Activated B cell treated with CpG ODN at 0.5 μM for 24 hours (primary cell): ENCODE measurements at regions not wholly inside any gene's neighbourhood (a gene's known extent, or its start where the extent isn't known, plus 50 kb on each side); places are given as distances from the start of the nearest gene placed in this dataset.

Source experiments
- ATAC-seq: fragments of 200-7000 bp; cut with Tn5 transposase; one replicate; pipeline ENCODE4 v1.10.0; 2021; ENCODE audit warnings: low read depth, mild to moderate bottlenecking, moderate library complexity
- CTCF ChIA-PET: fragments of 350-600 bp; sonication (Branson Sonifier 250); formaldehyde crosslinking; loops from one replicate; lab custom pipeline; 2021; ENCODE audit warnings: antibody characterized with exemption; lab: Charles Lee
- POLR2A ChIA-PET: fragments of 350-600 bp; sonication (Branson Sonifier 250); formaldehyde crosslinking; loops from one replicate; lab custom pipeline; 2021; ENCODE audit warnings: antibody characterized with exemption; lab: Charles Lee
- DNase-seq: peaks from one replicate; pipeline ENCODE4 v3.0.0; 2022
- H3K27ac Mint-ChIP-seq: one replicate; pipeline ENCODE4 v1.8.0; 2020; ENCODE audit warnings: mixed read lengths
- H3K27me3 Mint-ChIP-seq: one replicate; pipeline ENCODE4 v1.8.0; 2021; ENCODE audit warnings: mixed read lengths
- H3K36me3 Mint-ChIP-seq: one replicate; pipeline ENCODE4 v1.8.0; 2021; ENCODE audit warnings: low read depth, mixed read lengths
- H3K4me1 Mint-ChIP-seq: one replicate; pipeline ENCODE4 v1.8.0; 2021; ENCODE audit warnings: mixed read lengths
- H3K4me3 Mint-ChIP-seq: one replicate; pipeline ENCODE4 v1.8.0; 2020; ENCODE audit warnings: mild to moderate bottlenecking, mixed read lengths
- H3K9me3 Mint-ChIP-seq: one replicate; pipeline ENCODE4 v1.8.0; 2020; ENCODE audit warnings: mixed read lengths
- intact Hi-C: fragments of 100-400 bp; cut with micrococcal nuclease; formaldehyde crosslinking; loops from one replicate; pipeline ENCODE4 v1.15.1; 2024
- TF ChIP-seq, protein P1 (sequence below): fragments of 200-600 bp; IDR thresholded peaks from one replicate; pipeline ENCODE4 v1.8.0; 2022; ENCODE audit warnings: antibody characterized with exemption, mild to moderate bottlenecking

DNA sequence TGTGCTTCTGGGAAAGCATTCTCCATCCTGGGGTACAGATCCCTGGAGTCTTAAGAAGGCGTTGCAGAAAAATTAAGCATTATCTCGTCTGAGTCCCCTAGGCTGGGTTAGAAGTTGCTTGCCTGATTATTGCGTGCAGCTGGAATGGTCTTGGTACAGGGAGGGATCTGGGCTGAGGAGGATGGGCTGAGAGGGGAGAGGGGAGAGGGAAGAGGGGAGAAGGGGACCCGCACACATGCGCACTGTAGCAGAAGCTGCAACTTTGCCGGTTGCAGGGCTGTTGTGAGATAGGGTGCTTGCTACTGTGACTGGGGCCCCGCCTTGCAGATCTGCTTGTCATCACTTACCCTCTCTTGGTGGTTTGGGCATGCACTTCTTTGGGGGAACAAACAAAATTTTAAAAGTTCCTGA lies 316.8 kb downstream of the DLEU7 start:
- Mint-ChIP-seq H3K27ac (no peak overlapping the region), H3K4me3 (no peak overlapping the region), H3K36me3 (no peaks in the 10 kb centered on the region), H3K27me3 (no peaks in the 10 kb centered on the region), H3K4me1 (peaks cover 28% of the 10 kb centered on the region), H3K9me3 (no peaks in the 10 kb centered on the region)
- ChIA-PET POLR2A (interaction anchor here (0.6 to 1.9 kb wide), 8 partner anchors 14 to 444 kb away, joined by 3 to 9 read pairs (median 4); no protein-coding TSS in a partner anchor), CTCF (interaction anchor here (1.4 kb wide), 1 partner anchor 274 kb away, joined by 3 read pairs; no protein-coding TSS in a partner anchor)
- DNase-seq (no peak), ATAC-seq (no peak)
- intact Hi-C loops: no loop called here
- TF ChIP-seq, protein P1, sequence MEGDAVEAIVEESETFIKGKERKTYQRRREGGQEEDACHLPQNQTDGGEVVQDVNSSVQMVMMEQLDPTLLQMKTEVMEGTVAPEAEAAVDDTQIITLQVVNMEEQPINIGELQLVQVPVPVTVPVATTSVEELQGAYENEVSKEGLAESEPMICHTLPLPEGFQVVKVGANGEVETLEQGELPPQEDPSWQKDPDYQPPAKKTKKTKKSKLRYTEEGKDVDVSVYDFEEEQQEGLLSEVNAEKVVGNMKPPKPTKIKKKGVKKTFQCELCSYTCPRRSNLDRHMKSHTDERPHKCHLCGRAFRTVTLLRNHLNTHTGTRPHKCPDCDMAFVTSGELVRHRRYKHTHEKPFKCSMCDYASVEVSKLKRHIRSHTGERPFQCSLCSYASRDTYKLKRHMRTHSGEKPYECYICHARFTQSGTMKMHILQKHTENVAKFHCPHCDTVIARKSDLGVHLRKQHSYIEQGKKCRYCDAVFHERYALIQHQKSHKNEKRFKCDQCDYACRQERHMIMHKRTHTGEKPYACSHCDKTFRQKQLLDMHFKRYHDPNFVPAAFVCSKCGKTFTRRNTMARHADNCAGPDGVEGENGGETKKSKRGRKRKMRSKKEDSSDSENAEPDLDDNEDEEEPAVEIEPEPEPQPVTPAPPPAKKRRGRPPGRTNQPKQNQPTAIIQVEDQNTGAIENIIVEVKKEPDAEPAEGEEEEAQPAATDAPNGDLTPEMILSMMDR: no peak

DNA sequence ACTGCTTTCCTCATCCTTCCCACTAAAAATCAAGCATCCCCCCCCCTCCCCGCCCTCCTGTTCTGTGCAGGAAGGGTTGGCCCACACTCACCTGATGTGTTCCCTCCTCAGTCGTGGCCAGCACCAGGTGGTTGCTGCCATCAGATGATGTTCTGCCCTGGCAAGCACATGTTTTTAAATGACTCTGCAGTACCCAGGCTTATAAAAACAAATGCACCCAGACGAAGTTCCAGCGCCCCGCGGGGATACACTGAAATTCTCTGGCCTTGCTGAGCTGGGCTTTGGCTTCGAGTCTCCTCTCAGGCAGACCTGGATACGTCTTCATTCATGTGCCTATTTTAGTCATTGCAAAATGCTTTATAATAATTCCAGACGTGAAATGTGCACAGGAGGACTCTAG lies 316.3 kb downstream of the DLEU7 start:
- ATAC-seq (peak; percentile 54), DNase-seq (no peak)
- intact Hi-C loops: no loop called here
- ChIA-PET POLR2A (interaction anchor here (0.6 to 1.9 kb wide), 6 partner anchors 14 to 404 kb away, joined by 3 to 9 read pairs (median 6); no protein-coding TSS in a partner anchor), CTCF (interaction anchor here (1.4 kb wide), 1 partner anchor 273 kb away, joined by 3 read pairs; no protein-coding TSS in a partner anchor)
- no peaks in the 10 kb centered on the region for H3K27me3 Mint-ChIP-seq
- TF ChIP-seq, protein P1: no peak
- H3K36me3 Mint-ChIP-seq: no peaks in the 10 kb centered on the region
- peaks cover 31% of the 10 kb centered on the region for H3K4me1 Mint-ChIP-seq
- no peaks in the 10 kb centered on the region for H3K9me3 Mint-ChIP-seq
- H3K27ac Mint-ChIP-seq: peak overlapping the region; percentile 6
- H3K4me3 Mint-ChIP-seq: no peak overlapping the region

DNA sequence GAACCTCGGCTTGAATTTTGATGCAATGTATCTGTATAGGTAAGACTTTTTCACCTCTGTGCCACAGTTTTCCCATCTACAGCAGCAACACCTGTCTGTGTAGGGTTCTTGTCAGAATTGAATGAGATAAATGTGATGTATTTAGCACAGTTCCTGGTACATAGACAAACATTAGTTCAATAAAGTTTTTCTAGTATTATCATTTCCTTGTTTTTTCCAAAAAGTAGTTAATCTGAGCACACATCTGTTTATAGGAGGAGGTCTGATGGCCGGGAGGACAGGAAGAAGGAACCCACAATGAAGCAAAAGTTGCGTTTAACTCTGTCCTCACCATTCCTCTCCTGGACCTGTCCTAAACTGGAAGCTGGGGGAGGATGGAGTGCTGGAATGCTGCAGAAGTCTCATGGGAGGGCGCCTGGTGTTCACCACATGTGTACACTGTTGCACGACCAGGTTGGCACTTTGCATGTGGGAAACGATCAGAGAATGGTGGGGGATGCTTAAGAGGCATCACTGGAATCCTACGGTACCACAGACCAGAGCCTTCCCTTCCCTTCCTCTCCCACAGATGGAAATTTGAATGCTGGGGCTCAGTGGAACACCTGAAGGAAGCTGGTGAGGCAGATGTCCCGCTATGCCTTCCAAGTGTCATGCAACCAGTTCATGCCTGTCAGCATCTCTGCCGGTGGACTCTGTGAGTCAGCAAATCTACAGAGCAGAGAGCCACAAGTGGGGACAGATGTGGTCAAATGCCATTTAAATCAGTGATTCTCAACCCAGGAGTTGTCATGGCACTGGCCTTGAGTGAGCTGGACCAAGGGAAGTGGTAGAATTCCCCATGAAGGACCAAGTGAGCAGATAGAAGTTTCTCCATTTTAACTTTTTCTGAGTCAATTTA lies 315.6 kb downstream of the DLEU7 start:
- DNase-seq: no peak
- H3K4me3 Mint-ChIP-seq: no peak overlapping the region
- POLR2A ChIA-PET: interaction anchor here (1.0 to 1.6 kb wide), 2 partner anchors 15 to 396 kb away, joined by 7 to 9 read pairs; no protein-coding TSS in a partner anchor
- H3K27ac Mint-ChIP-seq: peak overlapping the region; percentile 6
- H3K9me3 Mint-ChIP-seq: no peaks in the 10 kb centered on the region
- intact Hi-C loops: no loop called here
- TF ChIP-seq, protein P1: no peak
- no peaks in the 10 kb centered on the region for H3K36me3 Mint-ChIP-seq
- CTCF ChIA-PET: interaction anchor here (1.4 kb wide), 1 partner anchor 273 kb away, joined by 3 read pairs; no protein-coding TSS in a partner anchor
- H3K4me1 Mint-ChIP-seq: peaks cover 31% of the 10 kb centered on the region
- H3K27me3 Mint-ChIP-seq: no peaks in the 10 kb centered on the region
- ATAC-seq: peak; percentile 49

DNA sequence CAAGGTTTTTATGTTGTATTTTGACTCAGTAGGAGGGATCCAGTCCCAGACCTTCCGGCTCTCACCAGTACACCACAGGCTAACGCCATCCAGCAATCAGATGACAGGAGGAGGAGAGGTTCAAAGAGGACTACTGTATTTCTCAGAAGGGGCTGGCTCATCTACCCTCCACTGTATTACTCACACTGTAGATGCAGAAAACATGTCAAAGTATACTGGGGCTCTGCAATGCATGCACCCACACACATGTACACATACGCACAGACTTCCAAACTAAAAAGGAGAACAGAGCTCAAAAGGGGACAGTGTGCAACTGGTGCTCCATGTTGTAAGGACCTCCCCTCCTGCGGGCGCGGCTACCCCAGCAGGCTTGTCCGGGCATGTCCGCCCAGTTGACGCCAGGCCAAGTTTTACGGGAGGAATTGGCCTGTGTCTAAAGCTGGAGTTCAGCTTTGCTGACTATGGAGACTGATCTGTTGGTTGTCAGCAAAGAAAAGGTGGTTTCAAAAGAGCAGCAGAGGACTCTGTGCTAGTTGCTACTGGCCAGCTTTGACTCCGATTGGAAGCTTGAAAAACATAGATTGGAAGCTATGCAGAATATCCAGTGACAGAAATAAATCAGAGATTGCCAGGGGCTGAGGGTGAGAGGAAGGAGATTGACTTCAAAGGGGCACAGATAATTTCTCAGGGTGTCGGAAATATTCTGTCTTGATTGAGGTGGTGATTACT lies 314.2 kb downstream of the DLEU7 start:
- H3K9me3 Mint-ChIP-seq: peaks cover 6% of the 10 kb centered on the region
- peaks cover 31% of the 10 kb centered on the region for H3K4me1 Mint-ChIP-seq
- H3K36me3 Mint-ChIP-seq: peaks cover 5% of the 10 kb centered on the region
- ChIA-PET POLR2A (interaction anchor here (1.1 to 1.9 kb wide), 2 partner anchors 17 to 68 kb away, joined by 5 to 7 read pairs; no protein-coding TSS in a partner anchor), CTCF (interaction anchor here (1.6 kb wide), 1 partner anchor 532 kb away, joined by 6 read pairs; no protein-coding TSS in a partner anchor)
- intact Hi-C loops: no loop called here
- no peak for DNase-seq
- no peak overlapping the region for H3K27ac Mint-ChIP-seq
- ATAC-seq: no peak
- no peaks in the 10 kb centered on the region for H3K27me3 Mint-ChIP-seq
- H3K4me3 Mint-ChIP-seq: no peak overlapping the region
- TF ChIP-seq, protein P1: no peak
